IMR-90 (cell line): ENCODE measurements at regions not wholly inside any gene's neighbourhood (a gene's known extent, or its start where the extent isn't known, plus 50 kb on each side); places are given as distances from the start of the nearest gene placed in this dataset.
"Not testable (repeated sequence)": the region's sequence is repeated elsewhere in the genome, so short reads cannot be mapped to it uniquely, and the experiment has no call there.

Experiments used
- ATAC-seq: fragments of 200-7000 bp; cut with Tn5 transposase; 2 replicates; pipeline ENCODE4 v1.9.1; 2020; ENCODE audit warnings: low read depth, mild to moderate bottlenecking, moderate library complexity
- BruUV-seq: library from RNA; stranded (reverse); fragments of 400-500 nt; replicated peaks from 2 replicates; lab custom pipeline; 2021; lab: Mats Ljungman, UMichigan
- CTCF ChIA-PET: fragments of 300-600 bp; formaldehyde crosslinking; extraction: SDS; loops from one replicate; lab custom pipeline; 2021; ENCODE audit warnings: antibody characterized with exemption; lab: Yijun Ruan, JAX
- POLR2A ChIA-PET: fragments of 300-600 bp; sonication (Branson Sonifier 250); formaldehyde crosslinking; loops from one replicate; lab custom pipeline; 2022; ENCODE audit warnings: antibody characterized with exemption; ENCODE audit not compliant: unreplicated experiment; lab: Charles Lee
- DNase-seq: peaks from one replicate; pipeline ENCODE4 v3.0.0; 2013
- H2AFZ ChIP-seq: replicated peaks from 2 replicates; pipeline ENCODE3; 2013; ENCODE audit warnings: low read length, mild to moderate bottlenecking; ENCODE audit not compliant: poor library complexity
- H2AK5ac ChIP-seq: 2 replicates; pipeline ENCODE4 v1.6.1; 2013; ENCODE audit warnings: low read depth, low read length, inconsistent platforms
- H2AK9ac ChIP-seq: replicated peaks from 2 replicates; pipeline ENCODE3; 2013; ENCODE audit warnings: mild to moderate bottlenecking, low read depth, low read length, moderate library complexity; ENCODE audit not compliant: poor library complexity
- H2BK120ac ChIP-seq: 2 replicates; pipeline ENCODE4 v1.6.1; 2013; ENCODE audit warnings: low read depth, low read length, inconsistent platforms
- H2BK15ac ChIP-seq: 3 replicates; pipeline ENCODE4 v1.6.1; 2013; ENCODE audit warnings: low read depth, low read length, inconsistent platforms
- H2BK20ac ChIP-seq: 2 replicates; pipeline ENCODE4 v1.6.1; 2013; ENCODE audit warnings: low read depth, mild to moderate bottlenecking, inconsistent platforms, low read length, moderate library complexity
- H2BK5ac ChIP-seq: 2 replicates; pipeline ENCODE4 v1.6.1; 2013; ENCODE audit warnings: mild to moderate bottlenecking, low read depth, low read length, inconsistent platforms; ENCODE audit not compliant: poor library complexity, severe bottlenecking
- H3K14ac ChIP-seq: replicated peaks from 2 replicates; pipeline ENCODE4 v1.6.1; 2013; ENCODE audit warnings: low read depth, low read length, inconsistent platforms
- H3K18ac ChIP-seq: 2 replicates; pipeline ENCODE4 v1.6.1; 2013; ENCODE audit warnings: low read depth, low read length, control low read depth
- H3K23ac ChIP-seq: 2 replicates; pipeline ENCODE4 v1.6.1; 2013; ENCODE audit warnings: low read depth, low read length, inconsistent platforms
- H3K27ac ChIP-seq: 2 replicates; pipeline ENCODE4 v1.5.1; 2013; ENCODE audit warnings: mild to moderate bottlenecking, control low read depth, low read length; ENCODE audit not compliant: insufficient read depth
- H3K27me3 ChIP-seq: 2 replicates; pipeline ENCODE4 v1.6.1; 2013; ENCODE audit warnings: low read length; ENCODE audit not compliant: control insufficient read depth, insufficient read depth
- H3K36me3 ChIP-seq: 2 replicates; pipeline ENCODE4 v1.6.1; 2013; ENCODE audit warnings: low read length, mixed read lengths; ENCODE audit not compliant: control insufficient read depth, insufficient read depth
- H3K4ac ChIP-seq: 2 replicates; pipeline ENCODE4 v1.6.1; 2013; ENCODE audit warnings: low read depth, low read length, inconsistent platforms
- H3K4me1 ChIP-seq: 2 replicates; pipeline ENCODE4 v1.6.1; 2013; ENCODE audit warnings: low read length, mixed read lengths; ENCODE audit not compliant: control insufficient read depth, insufficient read depth
- H3K4me2 ChIP-seq: 2 replicates; pipeline ENCODE4 v1.6.1; 2013; ENCODE audit warnings: low read depth, mild to moderate bottlenecking, control low read depth, low read length, moderate library complexity
- H3K4me3 ChIP-seq: 2 replicates; pipeline ENCODE4 v1.5.1; 2013; ENCODE audit warnings: low read depth, mild to moderate bottlenecking, control low read depth, low read length, moderate library complexity; ENCODE audit not compliant: insufficient read depth
- H3K56ac ChIP-seq: 2 replicates; pipeline ENCODE4 v1.6.1; 2013; ENCODE audit warnings: low read length, inconsistent platforms; ENCODE audit not compliant: insufficient read depth; ENCODE audit errors: extremely low read depth
- H3K79me1 ChIP-seq, 2 experiments: 2 replicates each; pipeline ENCODE4 v1.6.1; 2013; ENCODE audit warnings: low read length in 2 of 2, inconsistent platforms in 1 of 2, low read depth in 1 of 2
- H3K9ac ChIP-seq: 2 replicates; pipeline ENCODE4 v1.6.1; 2013; ENCODE audit warnings: low read depth, low read length, control low read depth
- H3K9me1 ChIP-seq: 2 replicates; pipeline ENCODE4 v1.6.1; 2013; ENCODE audit warnings: low read length, inconsistent platforms; ENCODE audit not compliant: insufficient read depth
- H3K9me3 ChIP-seq: 2 replicates; pipeline ENCODE4 v1.6.1; 2013; ENCODE audit warnings: low read length; ENCODE audit not compliant: control insufficient read depth, insufficient read depth
- H4K20me1 ChIP-seq: 2 replicates; pipeline ENCODE4 v1.6.1; 2013; ENCODE audit warnings: low read length, inconsistent platforms; ENCODE audit not compliant: insufficient read depth
- H4K5ac ChIP-seq: 2 replicates; pipeline ENCODE4 v1.6.1; 2013; ENCODE audit warnings: mild to moderate bottlenecking, low read depth, low read length, control low read depth
- H4K8ac ChIP-seq, 2 experiments: 2 replicates each; pipeline ENCODE4 v1.6.1; 2013; ENCODE audit warnings: low read depth in 2 of 2, low read length in 2 of 2, control low read depth in 1 of 2, inconsistent platforms in 1 of 2
- H4K91ac ChIP-seq: 2 replicates; pipeline ENCODE4 v1.6.1; 2013; ENCODE audit warnings: low read depth, low read length, inconsistent platforms; ENCODE audit not compliant: insufficient read depth
- CEBPB ChIP-seq: IDR thresholded peaks from 2 replicates; pipeline ENCODE4 v1.6.1; 2012; ENCODE audit warnings: low read depth, low read length, improper control_type of control experiment
- CHD1 ChIP-seq: IDR thresholded peaks from 2 replicates; pipeline ENCODE4 v1.6.1; 2012; ENCODE audit warnings: low read depth, low read length, improper control_type of control experiment
- MXI1 ChIP-seq: IDR thresholded peaks from 2 replicates; pipeline ENCODE4 v1.6.1; 2012; ENCODE audit warnings: low read depth, mild to moderate bottlenecking, low read length, moderate library complexity, borderline replicate concordance
- NFE2L2 ChIP-seq: fragments of 150-350 bp; IDR thresholded peaks from 2 replicates; pipeline ENCODE4 v1.6.1; 2016; ENCODE audit warnings: low read depth, mild to moderate bottlenecking, low read length
- WGBS, 2 experiments: methylation state at CpG; one replicate each; pipeline versions ENCODE4 v1.1.5 to v1.1.7; 2013; ENCODE audit warnings: missing lambda C conversion rate in 2 of 2; ENCODE audit not compliant: insufficient read length in 1 of 2; ENCODE audit errors: extremely low coverage in 2 of 2; 5-methylcytosine and 5-hydroxymethylcytosine counted together
- dilution Hi-C: fragments of 300-500 bp; cut with HindIII; formaldehyde crosslinking; loops from one replicate; pipeline ENCODE4 v1.14.3; 2018; ENCODE audit warnings: low sequenced_read_pairs; ENCODE audit not compliant: unreplicated experiment
- in situ Hi-C: fragments of 300-500 bp; cut with MboI; formaldehyde crosslinking; loops from 3 replicates; pipeline ENCODE4 v1.14.3; 2019; ENCODE audit warnings: low sequenced_read_pairs, inconsistent platforms, mixed read lengths
- intact Hi-C: fragments of 100-400 bp; cut with micrococcal nuclease; formaldehyde crosslinking; loops from 2 replicates; pipeline ENCODE4 v1.10.0; 2022

GRCh38 chr13:87590518-87590917 is 80.7 kb upstream of the SLITRK5 start:
- no peak overlapping the region for H4K5ac ChIP-seq
- H3K4ac ChIP-seq = no peak overlapping the region
- H3K4me3 ChIP-seq = no peak overlapping the region
- ChIA-PET POLR2A (no interaction called here), CTCF (no interaction called here)
- DNase-seq = no peak
- no TSS peak for BruUV-seq
- no peak overlapping the region for H2BK20ac ChIP-seq
- no peak for TF ChIP-seq CEBPB
- TF ChIP-seq NFE2L2 = no peak
- TF ChIP-seq CHD1 = no peak
- TF ChIP-seq MXI1 = no peak
- no peaks in the 10 kb centered on the region; the same call in 1 of the 2 replicates for H3K9me3 ChIP-seq
- no peaks in the 10 kb centered on the region for H3K27me3 ChIP-seq
- H4K20me1 ChIP-seq = no peaks in the 10 kb centered on the region
- ATAC-seq = no peak
- WGBS, 2 experiments = no CpG with 5 or more reads among the region's 1 CpG
- dilution Hi-C loops (no loop called here), intact Hi-C loops (no loop called here), in situ Hi-C loops (no loop called here)
- no peaks in the 10 kb centered on the region for H3K9me1 ChIP-seq
- H3K27ac ChIP-seq = no peak overlapping the region
- no peak overlapping the region for H2AK5ac ChIP-seq
- H3K4me1 ChIP-seq = no peaks in the 10 kb centered on the region
- H3K36me3 ChIP-seq = no peaks in the 10 kb centered on the region
- H3K23ac ChIP-seq = no peak overlapping the region
- H3K18ac ChIP-seq = no peak overlapping the region
- no peak overlapping the region for H3K4me2 ChIP-seq
- H3K14ac ChIP-seq = no peak overlapping the region
- H2BK120ac ChIP-seq = no peak overlapping the region
- H2BK15ac ChIP-seq = no peak overlapping the region
- H3K9ac ChIP-seq = no peak overlapping the region
- H2AK9ac ChIP-seq = no peak overlapping the region
- no peak overlapping the region for H2BK5ac ChIP-seq
- H2AFZ ChIP-seq = no peak overlapping the region
- no peak overlapping the region for H3K56ac ChIP-seq
- H4K91ac ChIP-seq = no peak overlapping the region
- no peaks in the 10 kb centered on the region for H3K79me1 ChIP-seq
- no peak overlapping the region for H4K8ac ChIP-seq

GRCh38 chr13:87604437-87604836 is 66.7 kb upstream of the SLITRK5 start:
- H3K4me1 ChIP-seq, H2AK9ac ChIP-seq, H2BK15ac ChIP-seq, H4K91ac ChIP-seq, H2BK20ac ChIP-seq, H3K36me3 ChIP-seq, H3K4me3 ChIP-seq, H3K27me3 ChIP-seq, H3K9ac ChIP-seq, H2BK120ac ChIP-seq, H3K9me3 ChIP-seq, H3K56ac ChIP-seq, H3K14ac ChIP-seq, H3K27ac ChIP-seq, H4K5ac ChIP-seq, H3K4me2 ChIP-seq, DNase-seq, H2AK5ac ChIP-seq, H3K18ac ChIP-seq, ATAC-seq, H4K20me1 ChIP-seq, dilution Hi-C loops, H2AFZ ChIP-seq, H4K8ac ChIP-seq, intact Hi-C loops, CTCF ChIA-PET, in situ Hi-C loops, H3K4ac ChIP-seq, H3K79me1 ChIP-seq, H3K23ac ChIP-seq, H3K9me1 ChIP-seq, BruUV-seq, H2BK5ac ChIP-seq: not testable (repeated sequence)
- POLR2A ChIA-PET = interaction anchor here (0.6 kb wide), 1 partner anchor 29 kb away, joined by 3 read pairs; no protein-coding TSS in a partner anchor
- no CpG with 5 or more reads among the region's 2 CpGs for WGBS, 2 experiments
